ENCODE measurements at regions not wholly inside any gene's neighbourhood (a gene's known extent, or its start where the extent isn't known, plus 50 kb on each side); places are given as distances from the start of the nearest gene placed in this dataset.
"Not testable (repeated sequence)": the region's sequence is repeated elsewhere in the genome, so short reads cannot be mapped to it uniquely, and the experiment has no call there.

GRCh38 chr9:120307599-120307998 is 272.4 kb downstream of the CDK5RAP2 start:
- no peaks in the 10 kb centered on the region for H3K36me3 Mint-ChIP-seq (ENCODE audit: insufficient read depth, unreplicated experiment)
- peaks cover 6% of the 10 kb centered on the region for H3K4me1 Mint-ChIP-seq (ENCODE audit: insufficient read depth, unreplicated experiment)
- no peak overlapping the region for H3K4me3 Mint-ChIP-seq (ENCODE audit: unreplicated experiment)
- CTCF ChIA-PET: interaction anchor here (0.6 kb wide), 1 partner anchor 148 kb away, joined by 4 read pairs; no protein-coding TSS in a partner anchor
- no peak overlapping the region for H3K27ac Mint-ChIP-seq (ENCODE audit: low read depth, unreplicated experiment)
- no TSS peak for BruUV-seq (replicated peaks)
- TF ChIP-seq CTCF (IDR thresholded peaks at IDR 0.05; ENCODE audit: unreplicated experiment): no peak
- no peak for DNase-seq (ENCODE audit: unreplicated experiment)
- peaks cover 2% of the 10 kb centered on the region for H3K9me3 Mint-ChIP-seq (ENCODE audit: unreplicated experiment)
- intact Hi-C loops (cut with micrococcal nuclease): no loop called here
- POLR2A ChIA-PET: no interaction called here
- H3K27me3 Mint-ChIP-seq (ENCODE audit: insufficient read depth, unreplicated experiment): peaks cover 24% of the 10 kb centered on the region

GRCh38 chr9:120306561-120306960 is 273.4 kb downstream of the CDK5RAP2 start:
- BruUV-seq (replicated peaks): no TSS peak
- Mint-ChIP-seq H3K36me3 (ENCODE audit: insufficient read depth, unreplicated experiment) (no peaks in the 10 kb centered on the region), H3K27ac (ENCODE audit: low read depth, unreplicated experiment) (no peak overlapping the region), H3K4me3 (ENCODE audit: unreplicated experiment) (no peak overlapping the region), H3K9me3 (ENCODE audit: unreplicated experiment) (no peaks in the 10 kb centered on the region), H3K27me3 (ENCODE audit: insufficient read depth, unreplicated experiment) (peaks cover 24% of the 10 kb centered on the region), H3K4me1 (ENCODE audit: insufficient read depth, unreplicated experiment) (peaks cover 6% of the 10 kb centered on the region)
- intact Hi-C loops (cut with micrococcal nuclease): no loop called here
- POLR2A ChIA-PET: no interaction called here
- no peak for TF ChIP-seq CTCF (IDR thresholded peaks at IDR 0.05; ENCODE audit: unreplicated experiment)
- no peak for DNase-seq (ENCODE audit: unreplicated experiment)
- CTCF ChIA-PET: no interaction called here

GRCh38 chr9:120306088-120306487 is 273.9 kb downstream of the CDK5RAP2 start:
- intact Hi-C loops (cut with micrococcal nuclease): no loop called here
- ChIA-PET POLR2A (no interaction called here), CTCF (no interaction called here)
- Mint-ChIP-seq H3K4me1 (ENCODE audit: insufficient read depth, unreplicated experiment) (peaks cover 6% of the 10 kb centered on the region), H3K9me3 (ENCODE audit: unreplicated experiment) (no peaks in the 10 kb centered on the region), H3K27me3 (ENCODE audit: insufficient read depth, unreplicated experiment) (peaks cover 24% of the 10 kb centered on the region), H3K36me3 (ENCODE audit: insufficient read depth, unreplicated experiment) (no peaks in the 10 kb centered on the region), H3K27ac (ENCODE audit: low read depth, unreplicated experiment) (no peak overlapping the region), H3K4me3 (ENCODE audit: unreplicated experiment) (no peak overlapping the region)
- TF ChIP-seq CTCF (IDR thresholded peaks at IDR 0.05; ENCODE audit: unreplicated experiment): no peak
- no peak for DNase-seq (ENCODE audit: unreplicated experiment)
- BruUV-seq (replicated peaks): no TSS peak

GRCh38 chr9:120304896-120305295 is 275.1 kb downstream of the CDK5RAP2 start:
- H3K9me3 Mint-ChIP-seq (ENCODE audit: unreplicated experiment); CTCF ChIA-PET; intact Hi-C loops (cut with micrococcal nuclease); H3K36me3 Mint-ChIP-seq (ENCODE audit: insufficient read depth, unreplicated experiment); DNase-seq (ENCODE audit: unreplicated experiment); BruUV-seq (replicated peaks); H3K4me1 Mint-ChIP-seq (ENCODE audit: insufficient read depth, unreplicated experiment); H3K27ac Mint-ChIP-seq (ENCODE audit: low read depth, unreplicated experiment); H3K4me3 Mint-ChIP-seq (ENCODE audit: unreplicated experiment); POLR2A ChIA-PET: not testable (repeated sequence)
- peaks cover 24% of the 10 kb centered on the region for H3K27me3 Mint-ChIP-seq (ENCODE audit: insufficient read depth, unreplicated experiment)

GRCh38 chr9:120303519-120303918 is 276.4 kb downstream of the CDK5RAP2 start:
- BruUV-seq (replicated peaks): no TSS peak
- no peak for DNase-seq (ENCODE audit: unreplicated experiment)
- no peak overlapping the region for H3K4me3 Mint-ChIP-seq (ENCODE audit: unreplicated experiment)
- peaks cover 24% of the 10 kb centered on the region for H3K27me3 Mint-ChIP-seq (ENCODE audit: insufficient read depth, unreplicated experiment)
- ChIA-PET CTCF (no interaction called here), POLR2A (no interaction called here)
- H3K27ac Mint-ChIP-seq (ENCODE audit: low read depth, unreplicated experiment): no peak overlapping the region
- intact Hi-C loops (cut with micrococcal nuclease): no loop called here
- TF ChIP-seq CTCF (IDR thresholded peaks at IDR 0.05; ENCODE audit: unreplicated experiment): no peak
- H3K36me3 Mint-ChIP-seq (ENCODE audit: insufficient read depth, unreplicated experiment): no peaks in the 10 kb centered on the region
- no peaks in the 10 kb centered on the region for H3K9me3 Mint-ChIP-seq (ENCODE audit: unreplicated experiment)
- no peaks in the 10 kb centered on the region for H3K4me1 Mint-ChIP-seq (ENCODE audit: insufficient read depth, unreplicated experiment)

Measured in MCF 10A (cell line).